Kidney epithelial cell (primary cell): ENCODE measurements at regions not wholly inside any gene's neighbourhood (a gene's known extent, or its start where the extent isn't known, plus 50 kb on each side); places are given as distances from the start of the nearest gene placed in this dataset.
"Not testable (repeated sequence)": the region's sequence is repeated elsewhere in the genome, so short reads cannot be mapped to it uniquely, and the experiment has no call there.

ENCODE experiments used
- DNase-seq: peaks from one replicate; pipeline ENCODE4 v3.0.0-alpha.2; 2010; ENCODE audit warnings: low read depth
- H3K27me3 ChIP-seq: 2 replicates; pipeline ENCODE4 v1.6.0; 2011; ENCODE audit warnings: low read length; ENCODE audit not compliant: control insufficient read depth, insufficient read depth
- H3K36me3 ChIP-seq: 2 replicates; pipeline ENCODE4 v1.5.1; 2011; ENCODE audit warnings: low read length; ENCODE audit not compliant: control insufficient read depth, insufficient read depth
- H3K4me3 ChIP-seq: 2 replicates; pipeline ENCODE4 v1.5.1; 2011; ENCODE audit warnings: low read depth, mild to moderate bottlenecking, control low read depth, low read length
- CTCF ChIP-seq: IDR thresholded peaks from 2 replicates; pipeline ENCODE4 v1.5.1; 2011; ENCODE audit warnings: mild to moderate bottlenecking, moderate library complexity, low read length, control low read depth, inconsistent platforms; ENCODE audit not compliant: insufficient read depth, poor library complexity, severe bottlenecking

GRCh38 chr6:140661691-140662090, 1287.2 kb upstream of the CITED2 start:
- H3K36me3 ChIP-seq: no peaks in the 10 kb centered on the region
- no peak for TF ChIP-seq CTCF
- H3K27me3 ChIP-seq: no peaks in the 10 kb centered on the region
- no peak for DNase-seq
- H3K4me3 ChIP-seq: no peak overlapping the region

GRCh38 chr6:140660295-140660694, 1285.8 kb upstream of the CITED2 start:
- H3K4me3 ChIP-seq: no peak overlapping the region
- no peaks in the 10 kb centered on the region for H3K27me3 ChIP-seq
- no peak for DNase-seq
- TF ChIP-seq CTCF: no peak
- H3K36me3 ChIP-seq: no peaks in the 10 kb centered on the region

GRCh38 chr6:140653972-140654371, 1279.5 kb upstream of the CITED2 start:
- DNase-seq: no peak
- no peak for TF ChIP-seq CTCF
- Histone ChIP-seq H3K27me3 (no peaks in the 10 kb centered on the region), H3K4me3 (no peak overlapping the region), H3K36me3 (no peaks in the 10 kb centered on the region)

GRCh38 chr6:140653506-140653905, 1279.1 kb upstream of the CITED2 start:
- Histone ChIP-seq H3K36me3 (no peaks in the 10 kb centered on the region), H3K27me3 (no peaks in the 10 kb centered on the region), H3K4me3 (no peak overlapping the region)
- TF ChIP-seq CTCF: no peak
- no peak for DNase-seq

- not testable (repeated sequence) for DNase-seq, H3K36me3 ChIP-seq, H3K27me3 ChIP-seq, H3K4me3 ChIP-seq
Observed at GRCh38 chr6:140649502-140649901, 1275.1 kb upstream of the CITED2 start.

GRCh38 chr6:140647322-140647721, 1272.9 kb upstream of the CITED2 start:
- not testable (repeated sequence) for H3K4me3 ChIP-seq, DNase-seq, H3K27me3 ChIP-seq, H3K36me3 ChIP-seq

- no peak for TF ChIP-seq CTCF
- H3K4me3 ChIP-seq: no peak overlapping the region
- DNase-seq: no peak
- no peaks in the 10 kb centered on the region for H3K36me3 ChIP-seq
- H3K27me3 ChIP-seq: no peaks in the 10 kb centered on the region
Observed at GRCh38 chr6:140644017-140644416, 1269.6 kb upstream of the CITED2 start.
